Medulla oblongata (tissue), 1 donor: ENCODE measurements at regions not wholly inside any gene's neighbourhood (a gene's known extent, or its start where the extent isn't known, plus 50 kb on each side); places are given as distances from the start of the nearest gene placed in this dataset.
"Not testable (repeated sequence)": the region's sequence is repeated elsewhere in the genome, so short reads cannot be mapped to it uniquely, and the experiment has no call there.

ENCODE experiments used
- DNase-seq: peaks from one replicate; pipeline ENCODE4 v3.0.0-alpha.2; 2015; ENCODE audit errors: extremely low spot score

DNA sequence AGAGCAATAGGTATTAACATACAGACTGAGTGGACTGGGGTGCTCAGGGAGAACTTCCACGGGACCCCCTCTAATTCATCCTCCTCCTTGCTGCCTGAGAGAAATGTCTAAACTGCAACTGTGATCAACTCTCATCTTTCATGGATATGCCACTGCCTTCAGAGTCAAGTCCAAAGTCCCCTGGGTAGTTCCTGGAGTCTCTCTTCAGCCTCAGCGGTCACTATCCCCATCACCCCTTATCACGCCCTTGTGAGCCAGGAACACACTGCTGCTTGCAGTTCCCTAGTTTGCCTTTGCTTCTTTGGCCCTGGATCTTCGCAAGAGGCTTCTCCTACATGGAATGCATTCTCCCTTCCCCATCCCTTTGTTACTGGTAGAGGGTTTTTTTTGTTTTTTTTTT is 58.7 kb upstream of the AUTS2 start:
- no peak for DNase-seq

DNA sequence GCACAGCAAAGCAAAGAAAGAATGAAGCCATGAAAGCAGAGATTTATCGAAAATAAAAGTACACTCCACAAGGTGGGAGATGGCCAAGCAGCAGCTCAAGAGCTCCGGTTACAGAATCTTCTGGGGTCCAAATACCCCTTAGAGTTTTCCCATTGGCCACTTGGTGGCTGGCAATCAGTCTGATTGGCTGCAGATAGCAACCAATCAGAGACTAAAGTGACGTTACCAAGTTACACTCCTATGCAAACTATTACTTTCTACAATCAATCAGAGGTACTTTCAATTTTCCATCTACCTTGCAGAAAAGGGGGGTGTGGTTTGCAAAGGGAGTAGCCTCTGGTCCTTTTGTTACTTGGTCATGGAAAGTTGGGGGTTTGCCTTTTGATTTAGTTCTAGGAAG is 58.0 kb upstream of the AUTS2 start:
- DNase-seq: no peak

DNA sequence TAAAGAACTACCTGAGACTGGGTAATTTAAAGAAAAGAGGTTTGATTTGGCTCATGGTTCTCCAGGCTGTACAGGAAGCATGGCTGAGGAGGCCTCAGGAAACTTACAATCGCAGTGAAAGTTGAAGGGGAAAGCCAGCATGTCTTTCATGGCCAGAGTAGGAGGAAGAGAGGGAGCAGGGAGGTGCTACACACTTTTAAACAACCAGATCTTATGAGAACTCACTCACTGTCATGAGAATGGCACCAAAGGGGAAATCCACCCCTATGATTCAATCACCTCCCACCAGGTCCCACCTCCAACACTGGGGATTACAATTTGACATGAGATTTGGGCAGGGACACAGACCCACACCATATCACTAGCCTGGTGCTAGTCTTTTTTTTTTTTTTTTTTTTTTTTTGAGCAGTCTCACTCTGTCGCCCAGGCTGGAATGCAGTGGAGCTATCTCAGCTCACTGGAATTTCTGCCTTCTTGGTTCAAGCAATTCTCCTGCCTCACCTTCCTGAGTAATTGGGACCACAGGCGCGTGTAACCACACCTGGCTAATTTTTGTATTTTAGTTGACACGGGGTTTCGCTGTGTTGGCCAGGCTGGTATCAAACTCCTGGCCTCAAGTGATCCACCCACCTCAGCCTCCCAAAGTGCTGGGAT is 56.4 kb upstream of the AUTS2 start:
- not testable (repeated sequence) for DNase-seq

DNA sequence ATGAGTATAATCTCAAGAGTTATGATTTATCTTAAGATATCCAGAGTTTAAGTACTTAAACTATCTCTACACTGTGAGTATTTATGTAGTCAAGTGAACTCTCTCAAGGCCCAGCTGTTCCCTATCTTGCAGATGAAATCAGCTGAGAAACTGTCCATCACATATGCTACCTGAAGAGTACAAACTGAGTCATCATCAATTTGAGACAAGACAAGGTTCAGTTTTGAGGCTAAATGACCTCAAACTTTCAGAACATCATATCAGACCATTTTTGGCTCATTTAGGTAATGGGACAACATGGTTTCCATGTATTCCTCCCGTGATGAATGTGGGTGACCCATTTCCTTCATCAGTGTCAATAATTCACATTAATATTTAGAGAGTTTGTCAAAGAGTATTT is 53.1 kb upstream of the AUTS2 start:
- no peak for DNase-seq
